Subcutaneous abdominal adipose tissue (tissue), 5 donors: ENCODE measurements at regions not wholly inside any gene's neighbourhood (a gene's known extent, or its start where the extent isn't known, plus 50 kb on each side); places are given as distances from the start of the nearest gene placed in this dataset.

ENCODE experiments used
- H3K27ac ChIP-seq: one replicate; pipeline ENCODE4 v1.7.0; 2013; ENCODE audit warnings: low read depth, mild to moderate bottlenecking, inconsistent platforms, low read length, moderate library complexity
- H3K27me3 ChIP-seq, 5 donors: one replicate each; pipeline ENCODE4 v1.7.0; 2013; ENCODE audit warnings: low read length in 5 of 5, inconsistent platforms in 1 of 5; ENCODE audit not compliant: control insufficient read depth in 5 of 5, insufficient read depth in 4 of 5
- H3K36me3 ChIP-seq, 5 donors: one replicate each; pipeline ENCODE4 v1.7.0; 2013; ENCODE audit warnings: low read length in 5 of 5; ENCODE audit not compliant: control insufficient read depth in 5 of 5, insufficient read depth in 5 of 5
- H3K4me1 ChIP-seq, 5 donors: one replicate each; pipeline ENCODE4 v1.7.0; 2013; ENCODE audit warnings: low read length in 5 of 5, mild to moderate bottlenecking in 3 of 5, moderate library complexity in 1 of 5; ENCODE audit not compliant: control insufficient read depth in 5 of 5, insufficient read depth in 5 of 5
- H3K4me3 ChIP-seq, 5 donors: one replicate each; pipeline ENCODE4 v1.7.0; 2013; ENCODE audit warnings: low read length in 5 of 5, low read depth in 1 of 5
- H3K9ac ChIP-seq, 5 donors: one replicate each; pipeline ENCODE4 v1.7.0; 2013; ENCODE audit warnings: low read length in 5 of 5, mild to moderate bottlenecking in 4 of 5, moderate library complexity in 3 of 5
- H3K9me3 ChIP-seq, 5 donors: one replicate each; pipeline ENCODE4 v1.7.0; 2013; ENCODE audit warnings: low read length in 5 of 5; ENCODE audit not compliant: control insufficient read depth in 5 of 5
- donor health status: healthy.
- donor health status: healthy.
- donor health status: healthy.
- donor health status: healthy.
- donor health status: healthy.

DNA sequence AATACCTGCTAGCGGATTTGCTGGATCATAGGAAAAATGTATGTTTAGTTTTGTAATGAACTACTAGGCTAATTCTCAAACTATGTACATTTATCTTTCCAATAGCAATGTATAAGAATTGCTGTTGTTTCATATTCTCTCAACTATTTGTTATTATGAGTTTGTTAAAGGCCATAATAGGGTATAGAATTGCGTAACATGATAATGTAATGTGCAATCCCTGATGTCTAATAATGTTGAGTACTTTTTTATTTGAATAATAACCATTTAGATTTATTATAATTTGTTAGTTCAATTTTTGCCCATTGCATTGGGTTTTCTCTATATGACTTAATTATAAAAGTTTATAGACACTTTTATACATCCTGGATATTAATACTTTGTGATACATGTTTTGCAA, 801.6 kb downstream of the LUZP2 start:
- no peak overlapping the region for H3K4me3 ChIP-seq
- peaks cover 0 to 3% (median 0%) of the 10 kb centered on the region in 5 donors for H3K9me3 ChIP-seq
- H3K36me3 ChIP-seq: no peaks in the 10 kb centered on the region
- no peak overlapping the region for H3K27ac ChIP-seq
- no peaks in the 10 kb centered on the region for H3K27me3 ChIP-seq
- no peaks in the 10 kb centered on the region for H3K4me1 ChIP-seq
- H3K9ac ChIP-seq: no peak overlapping the region

GRCh38 chr11:25309818-25310217, 813.0 kb downstream of the LUZP2 start:
- Histone ChIP-seq H3K27ac (no peak overlapping the region), H3K36me3 (no peaks in the 10 kb centered on the region), H3K9me3 (peaks cover 0 to 2% (median 0%) of the 10 kb centered on the region in 5 donors), H3K27me3 (no peaks in the 10 kb centered on the region), H3K9ac (no peak overlapping the region), H3K4me3 (no peak overlapping the region), H3K4me1 (no peaks in the 10 kb centered on the region)

- no peaks in the 10 kb centered on the region for H3K36me3 ChIP-seq
- H3K4me1 ChIP-seq: no peaks in the 10 kb centered on the region
- no peaks in the 10 kb centered on the region for H3K27me3 ChIP-seq
- no peak overlapping the region for H3K27ac ChIP-seq
- H3K9me3 ChIP-seq: no peaks in the 10 kb centered on the region
- H3K9ac ChIP-seq: no peak overlapping the region
- H3K4me3 ChIP-seq: no peak overlapping the region
Observed at GRCh38 chr11:25317216-25317615, 820.4 kb downstream of the LUZP2 start.

DNA sequence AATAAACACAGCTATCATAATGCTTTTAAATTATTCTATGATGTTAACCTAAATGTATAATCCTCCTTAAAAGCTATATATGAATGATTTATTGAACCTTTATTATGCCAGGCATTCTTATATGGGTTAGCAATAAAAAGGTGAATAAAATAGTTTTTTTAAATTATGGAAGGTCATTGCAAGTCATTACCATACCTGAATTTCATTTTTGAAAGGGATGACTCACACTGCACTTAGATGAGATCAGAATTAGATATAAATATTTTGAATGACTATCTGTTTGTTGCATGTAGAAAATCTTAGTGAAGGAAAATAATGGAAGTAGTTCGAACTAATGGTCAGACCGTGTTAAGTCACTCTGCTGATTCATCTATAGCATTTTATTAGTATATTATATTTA, 822.3 kb downstream of the LUZP2 start:
- H3K9me3 ChIP-seq: no peaks in the 10 kb centered on the region

DNA sequence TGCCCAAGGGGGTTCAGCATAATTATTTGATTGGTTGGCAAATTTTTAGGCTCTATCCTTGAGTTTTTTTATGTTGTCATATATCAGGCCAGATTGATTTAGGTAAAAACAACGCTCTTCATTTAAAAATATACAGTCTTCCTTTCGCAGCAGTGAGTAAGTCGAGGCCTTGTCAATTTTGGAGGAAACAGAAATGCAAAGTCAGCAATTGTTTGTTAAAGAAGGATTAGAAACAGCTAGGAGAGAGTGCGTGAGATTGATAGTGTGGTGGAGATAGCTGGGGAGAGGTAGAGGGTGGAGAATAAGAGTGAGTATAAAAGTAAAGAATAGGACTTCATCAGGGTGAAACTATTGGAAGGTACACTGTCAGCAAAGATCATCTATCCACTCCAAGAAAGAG, 830.8 kb downstream of the LUZP2 start:
- Histone ChIP-seq H3K27ac (no peak overlapping the region), H3K4me3 (no peak overlapping the region), H3K9me3 (no peaks in the 10 kb centered on the region), H3K9ac (no peak overlapping the region), H3K4me1 (no peaks in the 10 kb centered on the region), H3K27me3 (peaks cover 0 to 2% (median 0%) of the 10 kb centered on the region in 5 donors), H3K36me3 (no peaks in the 10 kb centered on the region)

More for the DNA sequence above, 822.3 kb downstream of the LUZP2 start:
- no peak overlapping the region for H3K27ac ChIP-seq
- peaks cover 0 to 2% (median 0%) of the 10 kb centered on the region in 5 donors for H3K27me3 ChIP-seq
- no peaks in the 10 kb centered on the region for H3K4me1 ChIP-seq
- no peak overlapping the region for H3K4me3 ChIP-seq
- H3K9ac ChIP-seq: no peak overlapping the region
- H3K36me3 ChIP-seq: no peaks in the 10 kb centered on the region

GRCh38 chr11:25339281-25339680, 842.4 kb downstream of the LUZP2 start:
- Histone ChIP-seq H3K27ac (no peak overlapping the region), H3K4me3 (no peak overlapping the region), H3K9ac (no peak overlapping the region), H3K9me3 (no peaks in the 10 kb centered on the region), H3K27me3 (no peaks in the 10 kb centered on the region), H3K4me1 (no peaks in the 10 kb centered on the region), H3K36me3 (no peaks in the 10 kb centered on the region)

DNA sequence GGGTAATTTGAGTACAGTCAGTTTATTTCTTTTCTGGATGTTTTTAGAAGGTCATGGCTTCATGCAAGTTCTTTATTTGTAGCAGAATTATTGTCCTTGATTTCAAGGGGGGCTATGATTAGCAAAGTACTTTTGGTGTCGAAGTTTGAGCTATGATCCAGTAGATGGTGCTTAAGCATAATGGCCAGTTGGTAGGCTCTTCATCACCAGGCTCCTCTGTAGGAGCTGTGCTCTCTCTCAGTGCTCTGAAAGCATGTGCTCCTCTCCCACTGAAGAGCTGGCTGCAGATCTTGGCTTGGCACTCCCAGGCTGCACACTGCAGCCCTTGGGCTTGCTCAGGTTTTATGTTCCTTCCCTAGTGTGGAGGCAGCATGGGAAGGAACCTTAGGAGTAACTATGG, 852.7 kb downstream of the LUZP2 start:
- H3K4me1 ChIP-seq: no peaks in the 10 kb centered on the region
- H3K36me3 ChIP-seq: no peaks in the 10 kb centered on the region
- H3K9ac ChIP-seq: no peak overlapping the region
- peaks cover 0 to 3% (median 0%) of the 10 kb centered on the region in 5 donors for H3K9me3 ChIP-seq
- H3K27ac ChIP-seq: no peak overlapping the region
- no peaks in the 10 kb centered on the region for H3K27me3 ChIP-seq
- H3K4me3 ChIP-seq: no peak overlapping the region

DNA sequence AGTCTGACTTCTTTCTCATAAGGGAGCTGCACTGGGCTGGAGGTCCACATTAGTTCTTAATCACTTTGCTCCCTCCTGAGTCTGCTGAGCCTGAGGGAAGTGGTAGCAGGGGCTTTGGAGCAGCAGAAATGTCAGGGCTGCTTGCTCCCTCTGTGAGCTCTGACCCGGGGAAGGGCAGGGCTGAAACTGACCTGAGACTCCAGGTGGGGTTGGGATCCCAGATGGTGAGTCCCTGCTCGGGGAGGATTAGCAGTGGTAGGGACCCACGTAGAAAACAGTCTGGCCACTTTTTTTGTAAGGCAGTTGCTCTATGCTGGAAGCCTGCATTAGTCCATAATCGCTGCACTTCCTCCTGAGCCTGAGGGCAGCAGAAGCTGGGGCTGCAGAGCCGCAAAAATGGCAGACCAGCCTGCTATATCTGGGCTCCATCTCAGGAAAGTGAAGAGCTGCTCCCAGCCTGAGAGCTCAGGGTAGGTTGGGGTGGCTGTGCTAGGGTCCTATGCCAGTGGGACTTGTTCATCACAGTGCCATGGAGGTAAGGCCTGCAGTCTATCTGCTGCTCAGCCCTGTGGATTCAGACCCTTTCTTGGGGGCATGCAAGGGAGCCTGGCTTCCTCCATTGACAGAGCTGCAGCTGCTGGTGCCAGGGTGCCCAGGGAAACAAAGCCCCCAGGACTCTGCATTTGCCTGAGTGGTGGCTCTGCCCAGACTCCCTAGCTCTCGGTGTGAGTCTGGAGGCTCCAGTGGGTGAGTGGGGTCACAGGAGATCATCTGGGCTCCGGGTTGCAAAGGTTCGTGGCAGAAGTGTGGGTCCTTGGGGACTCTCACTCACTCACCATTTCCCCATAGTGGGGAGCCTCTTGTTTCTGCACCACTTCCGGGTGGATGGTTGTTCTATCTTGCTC, 854.3 kb downstream of the LUZP2 start:
- Histone ChIP-seq H3K4me1 (no peaks in the 10 kb centered on the region), H3K27me3 (no peaks in the 10 kb centered on the region), H3K9ac (no peak overlapping the region), H3K36me3 (no peaks in the 10 kb centered on the region), H3K4me3 (no peak overlapping the region), H3K27ac (no peak overlapping the region), H3K9me3 (peaks cover 0 to 3% (median 0%) of the 10 kb centered on the region in 5 donors)

DNA sequence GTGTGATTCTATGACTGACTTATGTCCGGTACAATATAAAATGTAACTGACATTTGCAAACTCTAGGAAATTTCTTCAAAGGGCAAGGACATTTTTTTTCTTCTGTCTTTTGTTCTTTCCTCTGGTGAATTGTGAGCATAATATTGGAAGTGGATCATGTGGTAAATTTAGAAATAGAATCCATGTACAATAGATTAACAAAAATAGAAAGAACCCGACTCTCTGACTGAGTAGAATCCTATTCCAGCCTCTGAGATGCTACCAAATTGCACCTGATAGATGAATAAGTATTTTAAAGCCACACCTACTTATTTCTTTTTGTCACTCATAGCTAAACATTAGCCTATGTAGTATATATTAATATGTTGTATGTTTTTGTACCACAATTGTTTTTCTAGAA, 860.3 kb downstream of the LUZP2 start:
- Histone ChIP-seq H3K4me1 (no peaks in the 10 kb centered on the region), H3K27me3 (no peaks in the 10 kb centered on the region), H3K9ac (no peak overlapping the region), H3K9me3 (no peaks in the 10 kb centered on the region), H3K36me3 (no peaks in the 10 kb centered on the region), H3K4me3 (no peak overlapping the region), H3K27ac (no peak overlapping the region)

DNA sequence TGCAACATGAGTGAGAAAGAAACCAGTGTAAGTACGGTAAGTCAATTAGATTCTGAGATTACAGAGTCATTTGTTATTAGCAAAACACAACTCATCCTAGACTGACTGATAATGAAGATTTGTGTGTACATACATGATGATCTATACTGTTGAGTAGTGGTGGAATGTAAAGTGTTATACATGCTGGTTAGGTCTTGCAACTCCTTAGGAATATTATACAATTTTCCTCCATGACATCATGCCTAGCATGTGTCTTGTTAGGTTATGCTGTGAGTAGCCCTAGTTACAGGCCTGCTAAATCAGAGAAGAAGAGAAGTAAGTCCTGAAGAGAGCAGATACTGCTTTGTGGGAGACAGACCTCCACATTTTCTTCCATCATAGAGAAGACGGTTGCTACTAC, 880.6 kb downstream of the LUZP2 start:
- Histone ChIP-seq H3K9me3 (peaks cover 0 to 6% (median 4%) of the 10 kb centered on the region in 5 donors), H3K36me3 (no peaks in the 10 kb centered on the region), H3K4me3 (no peak overlapping the region), H3K4me1 (no peaks in the 10 kb centered on the region), H3K27ac (no peak overlapping the region), H3K9ac (no peak overlapping the region), H3K27me3 (no peaks in the 10 kb centered on the region)
